NCI-H1417 (cell line): ENCODE measurements at regions not wholly inside any gene's neighbourhood (a gene's known extent, or its start where the extent isn't known, plus 50 kb on each side); places are given as distances from the start of the nearest gene placed in this dataset.

Experiments
- DNase-seq, 3 experiments: peaks; one replicate each; lab custom pipeline; 2025; lab: John Stamatoyannopoulos, UW

GRCh38 chr1:208903251-208903905, 659.2 kb upstream of the PLXNA2 start:
- no peak for DNase-seq

DNA sequence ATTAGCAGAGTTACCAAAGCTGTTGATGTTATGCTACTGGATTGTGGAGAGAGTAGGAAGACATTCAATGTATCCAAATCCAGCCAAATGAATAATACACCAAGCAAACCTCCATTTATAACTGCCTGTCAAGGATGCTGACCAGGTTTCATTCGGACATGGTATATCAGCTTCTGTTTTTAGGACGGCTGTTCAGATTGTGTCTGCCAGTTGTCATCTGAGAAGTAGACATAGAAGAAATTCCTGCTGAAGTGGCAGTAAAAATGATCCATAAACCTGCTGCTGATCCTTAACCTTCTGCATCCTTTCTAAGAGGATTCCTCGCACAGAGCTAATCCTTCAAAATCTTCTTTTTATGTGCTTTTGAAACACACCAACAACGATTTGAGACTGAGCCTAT, 663.6 kb upstream of the PLXNA2 start:
- DNase-seq, result no peak

DNA sequence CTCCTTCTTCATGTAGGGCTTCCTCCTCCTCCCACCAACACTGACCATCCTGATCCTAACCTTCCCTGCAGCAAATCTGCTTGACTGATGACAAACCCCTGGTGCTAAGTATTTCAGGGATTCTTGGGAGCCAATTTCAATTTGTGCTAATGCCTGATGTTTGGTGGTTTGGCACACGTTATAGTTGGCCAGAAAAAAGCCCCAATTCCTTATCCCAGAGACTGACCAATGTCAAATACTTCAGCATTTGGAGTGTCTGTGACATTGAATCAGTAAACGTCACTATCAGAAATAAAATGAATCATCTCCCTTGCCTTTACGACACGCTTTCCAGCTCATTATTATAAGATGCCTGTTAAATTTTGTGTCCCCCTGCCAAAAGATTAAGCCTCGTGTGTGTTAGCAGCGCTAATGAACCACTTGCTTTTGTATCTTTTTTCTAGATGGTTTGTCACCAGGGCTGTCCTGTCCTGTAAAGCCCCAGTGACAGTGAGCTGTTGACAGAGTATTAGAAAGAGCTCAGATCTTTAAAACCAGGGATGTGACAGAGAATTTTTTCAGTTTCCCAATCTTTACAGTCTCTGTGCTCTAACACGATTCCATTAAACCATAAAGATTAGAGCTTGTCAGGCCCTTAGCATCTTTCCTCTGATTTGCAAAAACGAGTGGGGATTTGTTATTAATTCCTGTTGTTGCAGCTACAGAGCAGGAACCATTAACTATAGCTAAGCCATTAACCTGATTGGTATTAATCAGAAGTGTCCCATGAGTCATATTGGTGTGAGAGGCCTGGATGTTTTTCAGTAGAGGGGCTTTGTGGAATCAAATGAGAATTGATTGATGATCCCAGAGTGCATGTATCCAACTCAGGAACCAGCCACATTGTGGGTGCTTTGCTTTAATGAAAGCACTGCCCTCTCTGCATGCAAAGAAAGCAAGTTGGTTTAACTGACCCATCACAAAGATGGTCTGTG, 665.1 kb upstream of the PLXNA2 start:
- no peak for DNase-seq

GRCh38 chr1:208910161-208910560, 666.0 kb upstream of the PLXNA2 start:
- no peak for DNase-seq

GRCh38 chr1:208917281-208917680, 666.2 kb upstream of the CAMK1G start:
- DNase-seq, result no peak

DNA sequence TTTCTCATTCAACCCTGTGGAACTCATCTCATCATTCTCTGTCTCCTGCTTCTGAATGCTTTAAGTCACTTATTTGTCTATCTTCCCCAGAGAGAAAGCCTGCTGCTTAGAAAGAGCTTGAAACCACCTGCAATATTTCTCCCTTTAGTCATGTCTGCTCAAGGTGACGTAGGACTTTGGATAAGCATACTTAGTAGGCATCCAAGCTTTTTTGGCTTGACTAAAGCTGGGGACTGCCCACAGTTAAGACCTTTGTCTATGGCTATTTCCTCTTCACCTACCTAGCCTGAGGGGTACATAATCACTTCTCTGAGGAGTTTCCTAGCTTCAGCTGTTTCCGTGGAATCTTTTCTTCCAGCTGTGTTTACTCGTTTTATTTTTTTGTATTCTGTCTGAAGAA, 665.8 kb upstream of the CAMK1G start:
- DNase-seq, result no peak

GRCh38 chr1:208918160-208918559, 665.4 kb upstream of the CAMK1G start:
- DNase-seq, result no peak

GRCh38 chr1:208919371-208919770, 664.1 kb upstream of the CAMK1G start:
- DNase-seq, result no peak

DNA sequence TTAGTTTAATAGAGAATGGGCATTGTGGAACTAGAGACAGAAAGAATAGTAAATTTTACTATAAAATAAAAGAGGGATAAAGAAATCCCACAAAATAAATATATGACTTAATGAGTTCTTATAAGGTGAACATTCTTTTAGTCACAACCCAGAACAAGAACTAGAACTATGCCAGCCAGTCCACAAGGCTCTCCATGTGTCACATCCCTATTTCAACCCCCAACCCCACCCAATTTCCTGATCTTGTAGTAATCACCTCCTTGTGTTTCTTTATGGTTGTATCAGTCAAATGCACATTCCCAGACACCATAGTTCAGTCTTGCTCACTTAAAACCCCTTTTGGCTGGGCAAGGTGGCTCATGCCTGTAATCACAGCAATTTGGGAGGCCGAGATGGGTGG, 662.3 kb upstream of the CAMK1G start:
- no peak for DNase-seq

- DNase-seq, result no peak
These were observed 660.1 kb upstream of the CAMK1G start for GRCh38 chr1:208923456-208923855.

- DNase-seq, result peak in 1 of 3 experiments; percentile 28
These were observed 659.4 kb upstream of the CAMK1G start for GRCh38 chr1:208923946-208924720.

- DNase-seq, result no peak
These were observed 658.6 kb upstream of the CAMK1G start for GRCh38 chr1:208924928-208925327.

GRCh38 chr1:208928349-208929010, 655.0 kb upstream of the CAMK1G start:
- DNase-seq, result no peak

DNA sequence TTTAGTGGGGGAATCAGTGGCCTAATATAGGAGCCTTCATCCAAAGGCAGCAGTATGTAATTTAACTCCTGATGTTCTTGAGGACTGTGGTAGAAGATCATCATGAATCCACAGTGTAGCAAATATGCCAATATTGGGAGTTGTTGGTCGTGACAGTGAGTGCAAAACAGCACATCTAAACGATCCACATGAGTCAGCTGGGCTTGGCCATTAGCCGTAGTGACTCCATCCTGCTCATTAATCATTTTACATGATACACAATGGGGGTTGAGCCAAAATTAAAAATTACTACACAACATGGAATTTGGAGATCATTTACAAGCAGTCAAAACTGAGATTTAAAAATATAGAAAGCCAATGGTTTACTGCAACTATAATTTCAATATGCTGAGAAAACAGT, 653.9 kb upstream of the CAMK1G start:
- no peak for DNase-seq

DNA sequence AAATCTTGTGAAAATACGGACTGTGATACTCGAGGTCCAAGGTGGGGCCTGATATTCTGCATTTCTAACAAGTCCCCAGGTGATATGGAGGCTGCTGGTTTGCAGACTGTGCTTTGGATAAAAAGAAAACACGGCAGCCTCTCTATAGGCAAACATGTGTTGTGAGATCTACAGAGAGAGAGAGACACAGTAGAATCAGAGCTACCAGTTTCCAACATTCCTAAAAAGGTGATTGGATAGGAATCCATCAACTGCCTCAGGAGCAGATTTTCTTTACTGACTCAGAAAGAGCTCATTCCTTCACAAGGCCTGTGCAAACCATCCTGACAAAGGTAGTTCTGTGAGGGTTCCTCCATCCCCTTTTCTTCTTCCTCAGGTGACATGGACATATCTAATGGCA, 651.6 kb upstream of the CAMK1G start:
- DNase-seq, result no peak

GRCh38 chr1:208933984-208934525, 649.5 kb upstream of the CAMK1G start:
- peak in 1 of 3 experiments; percentile 30 for DNase-seq

GRCh38 chr1:208934933-208935332, 648.6 kb upstream of the CAMK1G start:
- DNase-seq, result no peak

GRCh38 chr1:208935517-208936187, 647.9 kb upstream of the CAMK1G start:
- no peak for DNase-seq

- DNase-seq, result no peak
These were observed 643.9 kb upstream of the CAMK1G start for GRCh38 chr1:208939537-208940085.

DNA sequence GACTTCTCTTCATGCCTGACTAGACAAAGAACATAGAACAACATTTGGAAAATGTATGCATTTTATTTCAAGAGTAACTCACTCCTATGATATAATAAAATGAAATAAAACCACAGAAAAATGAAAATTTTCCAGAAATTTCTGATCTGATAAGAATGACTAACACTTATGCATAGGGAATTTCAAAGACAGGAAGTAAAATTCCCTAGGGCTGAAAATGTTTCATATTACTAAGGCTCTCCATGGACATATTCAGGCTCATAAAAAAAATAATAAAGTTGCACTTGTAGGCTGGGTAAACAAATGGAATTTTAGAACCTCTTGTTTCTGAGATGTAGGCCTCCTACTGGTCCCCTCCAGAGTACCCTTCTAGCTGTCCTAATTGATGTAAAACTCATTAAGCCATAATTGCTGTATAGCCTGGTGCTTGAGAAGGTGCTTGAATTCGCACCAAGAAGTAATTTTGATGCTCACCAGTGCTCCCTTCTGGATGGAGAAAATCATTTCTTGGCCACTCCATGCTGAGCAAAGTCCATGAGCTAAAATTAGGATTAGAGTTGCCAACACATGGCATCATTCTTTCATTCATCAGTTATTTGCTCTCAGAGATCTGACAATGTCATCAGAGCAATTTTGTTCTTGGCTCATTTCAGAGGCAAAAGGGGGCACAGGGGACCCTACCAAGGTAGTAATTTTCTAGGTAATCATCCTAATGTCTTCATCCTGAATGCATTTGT, 641.0 kb upstream of the CAMK1G start:
- DNase-seq, result peak; percentile 45 to 83 (median 77)
